SK-N-SH (cell line): ENCODE measurements at regions not wholly inside any gene's neighbourhood (a gene's known extent, or its start where the extent isn't known, plus 50 kb on each side); places are given as distances from the start of the nearest gene placed in this dataset.

Experiments used
- CTCF ChIA-PET: fragments of 300-600, 350-600 bp; formaldehyde crosslinking; extraction: SDS; loops from one replicate; lab custom pipeline; 2021; lab: Yijun Ruan, JAX
- POLR2A ChIA-PET: fragments of 350-600 bp; sonication (Branson Sonifier 250); formaldehyde crosslinking; extraction: SDS; loops from one replicate; lab custom pipeline; 2020; ENCODE audit warnings: antibody characterized with exemption, inconsistent platforms; lab: Yijun Ruan, JAX
- DNase-seq: peaks from one replicate; pipeline ENCODE4 v3.0.0; 2012
- H2AFZ ChIP-seq: fragments of 200-600 bp; sonication (generic); 2 replicates; pipeline ENCODE4 v1.8.1; 2016; ENCODE audit warnings: antibody characterized with exemption, mild to moderate bottlenecking, low read depth
- H3F3A ChIP-seq: fragments of 200-600 bp; sonication (generic); replicated peaks from 2 replicates; pipeline ENCODE3; 2016; ENCODE audit warnings: antibody characterized with exemption, mild to moderate bottlenecking; ENCODE audit not compliant: insufficient read depth
- H3K27ac ChIP-seq, 2 experiments: fragments of 200-500 bp in 1 of 2; fragments of 200-600 bp in 1 of 2; sonication (Bioruptor generic) in 1 of 2; sonication (generic), shearing (Covaris generic) in 1 of 2; 2 replicates each; pipeline versions ENCODE4 v1.5.1 to v1.6.1; 2014 to 2016; ENCODE audit warnings: low read depth in 2 of 2, inconsistent platforms in 1 of 2, low read length in 1 of 2, mild to moderate bottlenecking in 1 of 2, mixed read lengths in 1 of 2
- H3K27me3 ChIP-seq: fragments of 200-600 bp; sonication (generic), shearing (Covaris generic); 2 replicates; pipeline ENCODE4 v1.6.1; 2016; ENCODE audit warnings: mixed run types; ENCODE audit not compliant: insufficient read depth
- H3K36me3 ChIP-seq, 2 experiments: fragments of 200-500 bp in 1 of 2; fragments of 200-600 bp in 1 of 2; sonication (Bioruptor generic) in 1 of 2; sonication (generic) in 1 of 2; replicated peaks in 1 of 2; 2 replicates each; pipeline versions ENCODE3 to v1.5.1; 2014 to 2016; ENCODE audit warnings: low read length in 1 of 2, mild to moderate bottlenecking in 1 of 2; ENCODE audit not compliant: insufficient read depth in 2 of 2, control insufficient read depth in 1 of 2
- H3K4me1 ChIP-seq, 2 experiments: fragments of 200-500 bp in 1 of 2; fragments of 200-600 bp in 1 of 2; sonication (Bioruptor generic) in 1 of 2; sonication (generic), shearing (Covaris generic) in 1 of 2; 2 replicates each; pipeline versions ENCODE4 v1.5.1 to v1.6.1; 2014 to 2016; ENCODE audit warnings: low read depth in 1 of 2, low read length in 1 of 2, mixed run types in 1 of 2; ENCODE audit not compliant: insufficient read depth in 2 of 2, control insufficient read depth in 1 of 2
- H3K4me2 ChIP-seq: fragments of 200-600 bp; sonication (generic), shearing (Covaris generic); 2 replicates; pipeline ENCODE4 v1.6.1; 2017; ENCODE audit warnings: mixed run types
- H3K4me3 ChIP-seq, 2 experiments: fragments of 200-500 bp in 1 of 2; fragments of 200-600 bp in 1 of 2; sonication (Bioruptor generic) in 1 of 2; sonication (generic), shearing (Covaris generic) in 1 of 2; 2 replicates each; pipeline versions ENCODE4 v1.5.1 to v1.8.1; 2014 to 2016; ENCODE audit warnings: low read depth in 2 of 2, inconsistent platforms in 1 of 2, low read length in 1 of 2, mild to moderate bottlenecking in 1 of 2, mixed read lengths in 1 of 2, moderate library complexity in 1 of 2
- H3K79me2 ChIP-seq: fragments of 200-600 bp; sonication (generic); 2 replicates; pipeline ENCODE4 v1.8.1; 2017; ENCODE audit warnings: mild to moderate bottlenecking; ENCODE audit not compliant: insufficient read depth
- H3K9ac ChIP-seq: fragments of 200-600 bp; sonication (generic); 2 replicates; pipeline ENCODE4 v1.6.1; 2017; ENCODE audit warnings: mixed run types
- H3K9me2 ChIP-seq: fragments of 200-600 bp; sonication (generic); 2 replicates; pipeline ENCODE4 v1.6.1; 2017; ENCODE audit warnings: mixed run types
- H3K9me3 ChIP-seq: fragments of 200-600 bp; sonication (generic); 2 replicates; pipeline ENCODE4 v1.6.1; 2017; ENCODE audit warnings: mixed run types, mild to moderate bottlenecking, moderate library complexity
- H4K20me1 ChIP-seq: fragments of 200-600 bp; sonication (generic); 2 replicates; pipeline ENCODE4 v1.6.1; 2017; ENCODE audit warnings: mild to moderate bottlenecking, mixed run types; ENCODE audit not compliant: insufficient read depth
- CHD2 ChIP-seq: fragments of 150-350 bp; IDR thresholded peaks from 2 replicates; pipeline ENCODE4 v1.6.1; 2018; ENCODE audit warnings: low read length; ENCODE audit not compliant: partially characterized antibody
- EP300 ChIP-seq, 2 experiments: IDR thresholded peaks; 2 replicates each; pipeline versions ENCODE4 v1.4.0 to v1.6.1; 2012; ENCODE audit warnings: borderline replicate concordance in 1 of 2, low read depth in 1 of 2, low read length in 1 of 2
- FOXM1 ChIP-seq: IDR thresholded peaks from 2 replicates; pipeline ENCODE4 v1.4.0; 2012; ENCODE audit warnings: low read depth, mild to moderate bottlenecking
- GABPA ChIP-seq: IDR thresholded peaks from 2 replicates; pipeline ENCODE4 v1.4.0; 2012; ENCODE audit warnings: low read depth, mild to moderate bottlenecking
- GATA2 ChIP-seq: sonication (generic); formaldehyde crosslinking; IDR thresholded peaks from 2 replicates; pipeline ENCODE4 v1.5.0; 2020; ENCODE audit warnings: mild to moderate bottlenecking, missing genetic modification reagents
- IRF3 ChIP-seq: fragments of 150-350 bp; IDR thresholded peaks from 2 replicates; pipeline ENCODE4 v1.6.1; 2016; ENCODE audit warnings: mild to moderate bottlenecking, low read depth, low read length
- MAX ChIP-seq: IDR thresholded peaks from 2 replicates; pipeline ENCODE4 v1.4.0; 2012; ENCODE audit warnings: low read depth
- NRF1 ChIP-seq: IDR thresholded peaks from 2 replicates; pipeline ENCODE4 v1.6.1; 2012; ENCODE audit warnings: low read depth, mild to moderate bottlenecking, low read length
- PBX3 ChIP-seq: IDR thresholded peaks from 2 replicates; pipeline ENCODE4; 2012
- REST ChIP-seq: IDR thresholded peaks from 2 replicates; pipeline ENCODE4 v1.6.1; 2012; ENCODE audit warnings: mild to moderate bottlenecking, low read depth, low read length, moderate library complexity
- RXRA ChIP-seq: IDR thresholded peaks from 2 replicates; pipeline ENCODE4 v1.4.0; 2012; ENCODE audit warnings: low read depth, mild to moderate bottlenecking, borderline replicate concordance
- USF2 ChIP-seq: fragments of 150-350 bp; IDR thresholded peaks from 2 replicates; pipeline ENCODE4 v1.6.1; 2017; ENCODE audit warnings: antibody characterized with exemption, low read length, low read depth, borderline replicate concordance
- ZBTB33 ChIP-seq: IDR thresholded peaks from 2 replicates; pipeline ENCODE4 v1.4.0; 2012; ENCODE audit warnings: low read depth, borderline replicate concordance
- WGBS: methylation state at CpG from one replicate; pipeline ENCODE4 v1.1.6; 2017; ENCODE audit warnings: low lambda C conversion rate; 5-methylcytosine and 5-hydroxymethylcytosine counted together

GRCh38 chr20:48146308-48146707, 361.0 kb upstream of the SULF2 start (continued):
- TF ChIP-seq CHD2 (no peak), MAX (no peak), USF2 (no peak), RXRA (no peak), FOXM1 (no peak), GATA2 (CRISPR knock-in tag) (no peak)

- H3K79me2 ChIP-seq, result no peaks in the 10 kb centered on the region
These were observed 358.3 kb upstream of the SULF2 start for GRCh38 chr20:48143435-48144081.

More at GRCh38 chr20:48143435-48144081, 358.3 kb upstream of the SULF2 start:
- Histone ChIP-seq H3K27me3 (no peaks in the 10 kb centered on the region), H3K27ac (no peak overlapping the region), H3K36me3 (no peaks in the 10 kb centered on the region), H3K9ac (no peak overlapping the region), H3K4me2 (no peak overlapping the region), H3K9me2 (no peaks in the 10 kb centered on the region), H3F3A (no peaks in the 10 kb centered on the region), H3K9me3 (no peaks in the 10 kb centered on the region), H3K4me3 (no peak overlapping the region), H3K4me1 (no peaks in the 10 kb centered on the region), H4K20me1 (no peaks in the 10 kb centered on the region), H2AFZ (no peak overlapping the region)
- 48% methylated on average over 10 of the region's 10 CpGs for WGBS
- ChIA-PET POLR2A (no interaction called here), CTCF (interaction anchor here (1.1 to 1.5 kb wide), 2 partner anchors 357 to 477 kb away, joined by 3 to 4 read pairs; no protein-coding TSS in a partner anchor)
- no peak for DNase-seq
- TF ChIP-seq IRF3, result no peak
- no peak for TF ChIP-seq ZBTB33
- no peak for TF ChIP-seq GABPA
- no peak for TF ChIP-seq FOXM1
- TF ChIP-seq REST, result no peak
- TF ChIP-seq NRF1, result no peak
- TF ChIP-seq CHD2, result no peak
- no peak for TF ChIP-seq EP300 (IDR thresholded peaks at IDR 0.05; ENCODE audit: borderline replicate concordance in 1 of 2, low read depth in 1 of 2, low read length in 1 of 2)
- no peak for TF ChIP-seq PBX3
- TF ChIP-seq RXRA, result no peak
